A673 (cell line): ENCODE measurements at regions not wholly inside any gene's neighbourhood (a gene's known extent, or its start where the extent isn't known, plus 50 kb on each side); places are given as distances from the start of the nearest gene placed in this dataset.

Experiments used
- BruUV-seq: library from RNA; stranded (reverse); fragments of 400-500 nt; replicated peaks from 2 replicates; lab custom pipeline; 2021; lab: Mats Ljungman, UMichigan
- CTCF ChIA-PET: fragments of 300-600 bp; sonication (Branson Sonifier 250); formaldehyde crosslinking; loops from one replicate; lab custom pipeline; 2022; ENCODE audit warnings: antibody characterized with exemption; lab: Charles Lee
- POLR2A ChIA-PET: fragments of 300-600 bp; sonication (Branson Sonifier 250); formaldehyde crosslinking; loops from one replicate; lab custom pipeline; 2022; ENCODE audit warnings: antibody characterized with exemption; ENCODE audit not compliant: low non-redundant PET; lab: Charles Lee
- DNase-seq: peaks from one replicate; pipeline ENCODE4 v3.0.0-alpha.2; 2015; ENCODE audit warnings: low spot score
- H3K27ac ChIP-seq: fragments of 200-600 bp; sonication (generic); 2 replicates; pipeline ENCODE4 v1.5.1; 2016; ENCODE audit warnings: mixed run types, low read depth, mild to moderate bottlenecking, mixed read lengths, antibody characterized with exemption, low read length; ENCODE audit not compliant: poor library complexity, severe bottlenecking
- H3K27me3 ChIP-seq: fragments of 200-600 bp; sonication (generic); replicated peaks from 2 replicates; pipeline ENCODE4 v1.6.1; 2017; ENCODE audit warnings: mixed run types, low read depth, mild to moderate bottlenecking, mixed read lengths, antibody characterized with exemption, low read length; ENCODE audit not compliant: insufficient read depth, poor library complexity
- H3K36me3 ChIP-seq: fragments of 200-600 bp; sonication (generic); 2 replicates; pipeline ENCODE4 v1.6.1; 2016; ENCODE audit warnings: mixed run types, mild to moderate bottlenecking, mixed read lengths, antibody characterized with exemption, low read length; ENCODE audit not compliant: insufficient read depth, poor library complexity, severe bottlenecking
- H3K4me1 ChIP-seq: fragments of 200-600 bp; sonication (generic); 2 replicates; pipeline ENCODE4 v1.6.1; 2017; ENCODE audit warnings: mixed run types, mild to moderate bottlenecking, mixed read lengths, antibody characterized with exemption, low read length; ENCODE audit not compliant: insufficient read depth, poor library complexity, severe bottlenecking
- H3K4me3 ChIP-seq: fragments of 200-600 bp; sonication (generic); 2 replicates; pipeline ENCODE4 v1.5.1; 2016; ENCODE audit warnings: low read depth, mixed run types, mild to moderate bottlenecking, mixed read lengths, low read length; ENCODE audit not compliant: poor library complexity, severe bottlenecking
- H3K9me3 ChIP-seq: fragments of 200-600 bp; sonication (generic); 2 replicates; pipeline ENCODE4 v1.6.1; 2016; ENCODE audit warnings: mixed run types, low read depth, mild to moderate bottlenecking, mixed read lengths, antibody characterized with exemption, low read length; ENCODE audit not compliant: poor library complexity, severe bottlenecking
- EZH2 ChIP-seq: fragments of 200-600 bp; sonication (generic); IDR thresholded peaks from 2 replicates; pipeline ENCODE4 v1.6.1; 2017; ENCODE audit warnings: borderline replicate concordance, low read depth, mild to moderate bottlenecking, mixed read lengths, antibody characterized with exemption, low read length; ENCODE audit not compliant: poor library complexity, severe bottlenecking
- intact Hi-C: fragments of 100-400 bp; cut with micrococcal nuclease; formaldehyde crosslinking; loops from one replicate; pipeline ENCODE4 v1.10.0; 2022; ENCODE audit not compliant: unreplicated experiment
- TF ChIP-seq, protein P1 (sequence below): fragments of 300-800, 200-600 bp; sonication (generic); conservative IDR thresholded peaks from 2 replicates; pipeline ENCODE4 v1.5.1; 2017; ENCODE audit warnings: low read depth, mild to moderate bottlenecking, antibody characterized with exemption, low read length, moderate library complexity, mixed read lengths

DNA sequence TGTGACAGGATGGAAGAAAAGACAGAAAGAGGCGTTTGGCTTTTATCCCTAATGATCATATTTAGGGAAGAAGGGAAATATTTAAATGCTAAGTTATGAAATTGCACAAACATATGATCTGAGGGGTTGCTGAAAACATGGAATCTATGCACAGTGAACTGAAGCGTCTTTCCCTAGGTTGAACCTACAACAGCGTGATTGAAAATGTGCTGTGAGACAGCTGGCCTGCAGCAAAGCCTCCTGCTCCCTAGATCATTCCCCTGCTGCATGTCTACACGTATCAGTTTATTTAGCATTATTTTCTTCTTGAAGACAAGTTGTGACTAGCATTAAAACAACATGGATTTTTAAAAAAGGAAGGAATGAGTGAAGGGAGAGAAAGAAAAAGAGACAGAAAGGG, 272.5 kb upstream of the TRAM1L1 start:
- BruUV-seq = no TSS peak
- H3K27me3 ChIP-seq = no peaks in the 10 kb centered on the region
- ChIA-PET POLR2A (no interaction called here), CTCF (no interaction called here)
- TF ChIP-seq EZH2 = no peak
- TF ChIP-seq, protein P1, sequence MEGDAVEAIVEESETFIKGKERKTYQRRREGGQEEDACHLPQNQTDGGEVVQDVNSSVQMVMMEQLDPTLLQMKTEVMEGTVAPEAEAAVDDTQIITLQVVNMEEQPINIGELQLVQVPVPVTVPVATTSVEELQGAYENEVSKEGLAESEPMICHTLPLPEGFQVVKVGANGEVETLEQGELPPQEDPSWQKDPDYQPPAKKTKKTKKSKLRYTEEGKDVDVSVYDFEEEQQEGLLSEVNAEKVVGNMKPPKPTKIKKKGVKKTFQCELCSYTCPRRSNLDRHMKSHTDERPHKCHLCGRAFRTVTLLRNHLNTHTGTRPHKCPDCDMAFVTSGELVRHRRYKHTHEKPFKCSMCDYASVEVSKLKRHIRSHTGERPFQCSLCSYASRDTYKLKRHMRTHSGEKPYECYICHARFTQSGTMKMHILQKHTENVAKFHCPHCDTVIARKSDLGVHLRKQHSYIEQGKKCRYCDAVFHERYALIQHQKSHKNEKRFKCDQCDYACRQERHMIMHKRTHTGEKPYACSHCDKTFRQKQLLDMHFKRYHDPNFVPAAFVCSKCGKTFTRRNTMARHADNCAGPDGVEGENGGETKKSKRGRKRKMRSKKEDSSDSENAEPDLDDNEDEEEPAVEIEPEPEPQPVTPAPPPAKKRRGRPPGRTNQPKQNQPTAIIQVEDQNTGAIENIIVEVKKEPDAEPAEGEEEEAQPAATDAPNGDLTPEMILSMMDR = no peak
- DNase-seq = no peak
- H3K27ac ChIP-seq = no peak overlapping the region
- no peaks in the 10 kb centered on the region for H3K36me3 ChIP-seq
- H3K4me1 ChIP-seq = no peaks in the 10 kb centered on the region
- intact Hi-C loops = no loop called here
- no peak overlapping the region for H3K4me3 ChIP-seq
- no peaks in the 10 kb centered on the region for H3K9me3 ChIP-seq

DNA sequence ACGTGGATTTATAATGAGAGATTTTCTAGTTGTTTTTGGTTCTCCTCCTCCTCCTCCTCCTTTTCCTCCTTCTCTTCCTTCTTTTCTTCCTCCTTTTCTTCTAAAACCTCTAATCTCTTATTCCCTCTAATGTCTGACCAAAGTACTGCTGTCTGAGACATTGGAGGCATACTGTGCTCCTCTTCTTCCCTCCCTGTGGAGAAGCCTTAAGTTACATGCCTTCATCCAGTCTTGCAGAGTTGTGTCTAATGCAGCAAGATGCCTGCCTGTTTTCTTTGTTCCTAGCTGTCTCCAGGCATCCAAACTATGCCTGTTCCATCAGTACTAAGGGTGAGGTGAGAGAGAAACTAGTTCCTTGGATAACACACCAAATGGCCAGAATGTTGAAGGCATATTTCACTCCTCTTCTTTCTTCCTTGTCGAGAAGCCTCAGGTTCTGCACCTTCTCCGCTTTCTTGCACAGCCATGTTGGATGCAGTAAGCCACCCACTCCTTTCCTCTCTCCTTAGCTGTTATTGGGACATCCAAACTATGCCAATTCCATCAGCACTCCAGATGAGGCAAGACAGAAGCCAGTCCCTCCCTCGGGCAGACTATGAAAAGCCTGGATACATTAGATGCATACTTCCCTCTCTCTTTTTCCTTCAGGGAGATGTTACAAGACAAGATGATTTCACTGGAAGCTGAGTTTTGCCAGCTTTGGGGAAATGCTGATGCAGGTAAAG, 285.7 kb upstream of the TRAM1L1 start:
- no peaks in the 10 kb centered on the region for H3K27me3 ChIP-seq
- CTCF ChIA-PET = no interaction called here
- DNase-seq = no peak
- H3K27ac ChIP-seq = no peak overlapping the region
- no peak for TF ChIP-seq EZH2
- TF ChIP-seq, protein P1 = no peak
- POLR2A ChIA-PET = no interaction called here
- intact Hi-C loops = no loop called here
- BruUV-seq = no TSS peak
- no peaks in the 10 kb centered on the region for H3K9me3 ChIP-seq
- no peaks in the 10 kb centered on the region for H3K4me1 ChIP-seq
- no peaks in the 10 kb centered on the region for H3K36me3 ChIP-seq
- no peak overlapping the region for H3K4me3 ChIP-seq

DNA sequence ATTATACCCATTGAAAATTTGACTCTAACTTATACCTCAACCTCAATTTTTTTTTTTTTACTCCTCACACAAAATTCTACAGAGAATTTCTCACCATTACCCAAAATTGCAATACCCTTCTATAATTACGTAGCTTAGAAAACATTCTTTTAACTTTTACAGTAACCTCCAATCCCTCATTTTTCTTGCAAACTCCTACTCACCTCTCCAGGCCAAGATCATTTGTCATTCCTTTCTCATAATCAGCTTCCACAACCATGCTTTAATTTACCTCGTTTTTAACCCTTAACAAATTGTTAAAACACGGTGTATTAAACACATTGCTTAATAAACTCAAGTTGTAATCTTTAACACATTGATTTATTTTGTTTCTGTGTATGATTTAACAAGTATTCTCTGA, 289.7 kb upstream of the TRAM1L1 start:
- no peaks in the 10 kb centered on the region for H3K9me3 ChIP-seq
- H3K4me3 ChIP-seq = no peak overlapping the region
- H3K36me3 ChIP-seq = no peaks in the 10 kb centered on the region
- DNase-seq = no peak
- ChIA-PET CTCF (no interaction called here), POLR2A (no interaction called here)
- no peaks in the 10 kb centered on the region for H3K27me3 ChIP-seq
- BruUV-seq = no TSS peak
- no peak overlapping the region for H3K27ac ChIP-seq
- intact Hi-C loops = no loop called here
- no peaks in the 10 kb centered on the region for H3K4me1 ChIP-seq
- TF ChIP-seq, protein P1 = no peak
- no peak for TF ChIP-seq EZH2
